HG03354 (cell line): ENCODE measurements at regions not wholly inside any gene's neighbourhood (a gene's known extent, or its start where the extent isn't known, plus 50 kb on each side); places are given as distances from the start of the nearest gene placed in this dataset.

Source experiments
- ATAC-seq: cut with Tn5 transposase; IDR thresholded peaks from one replicate; pipeline ENCODE4 v1.9.1; 2021; ENCODE audit warnings: mild to moderate bottlenecking; ENCODE audit not compliant: unreplicated experiment, poor library complexity, severe bottlenecking

DNA sequence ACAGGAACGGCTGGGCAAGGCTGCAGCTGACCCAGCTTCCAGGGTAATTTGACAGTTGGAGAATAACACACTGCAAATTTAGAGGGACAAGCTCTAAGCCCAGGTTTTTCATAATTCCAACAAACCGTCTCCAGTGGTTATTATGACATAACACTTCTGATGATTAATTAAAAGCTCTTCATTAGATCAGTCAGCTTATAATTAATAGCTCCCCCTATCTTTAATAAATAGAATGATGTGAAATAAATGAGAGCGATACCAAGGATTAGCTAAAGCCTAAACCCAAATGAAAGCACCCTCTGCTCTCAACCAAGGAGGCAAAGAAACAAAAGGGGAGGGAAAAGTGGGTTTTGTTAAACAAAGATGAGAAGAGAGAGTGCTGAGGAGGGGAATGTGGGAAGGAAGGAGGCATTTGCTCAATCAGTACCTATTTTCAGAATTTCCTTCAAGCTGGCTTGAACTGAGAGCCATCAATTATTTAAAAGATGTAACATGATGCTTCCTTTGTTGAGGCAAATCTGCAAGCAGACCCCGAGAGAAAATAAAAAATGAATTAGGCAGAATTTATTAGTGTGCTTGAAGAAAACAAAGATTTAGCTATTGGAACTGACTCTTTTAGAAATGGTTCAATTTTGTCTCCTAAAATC lies 221.8 kb upstream of the ESRRG start:
- ATAC-seq, result no peak

DNA sequence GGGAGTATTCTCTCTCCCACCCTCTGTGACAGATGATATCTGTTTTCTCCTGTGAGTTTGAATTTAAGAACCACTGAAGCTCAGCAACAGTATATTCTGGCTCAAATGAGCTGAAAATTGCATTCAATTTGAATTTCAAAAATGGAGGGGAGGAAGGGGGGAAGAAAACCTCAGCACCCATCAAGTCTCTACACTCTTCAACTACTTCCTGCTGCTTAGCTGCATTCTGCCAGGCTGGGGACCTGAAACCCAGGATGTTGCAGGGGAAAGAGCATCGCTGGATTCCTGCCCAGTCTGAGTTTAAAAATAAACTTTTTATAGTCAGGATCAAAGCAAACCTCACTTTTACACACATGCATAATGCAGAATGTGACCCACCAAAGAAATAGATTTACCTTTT lies 214.3 kb upstream of the ESRRG start:
- no peak for ATAC-seq

DNA sequence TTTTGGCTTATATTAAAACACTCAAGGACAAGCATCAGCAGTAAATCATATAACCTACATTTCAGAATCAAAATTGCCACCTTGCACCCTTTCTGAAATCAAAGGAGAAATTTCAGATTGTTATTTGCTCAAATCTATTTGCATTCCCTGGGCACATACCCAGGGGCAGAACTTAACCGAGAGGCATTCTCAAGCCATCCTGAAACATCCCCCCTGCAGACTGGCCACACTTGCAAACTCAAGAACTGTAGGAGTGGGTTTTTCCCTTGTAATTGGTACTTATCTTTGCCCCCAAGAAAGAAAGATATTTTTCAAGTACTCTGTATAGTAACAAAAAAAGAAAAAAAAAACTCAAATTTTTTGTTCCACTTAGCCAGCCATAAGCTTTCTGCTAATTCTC lies 213.6 kb upstream of the ESRRG start:
- ATAC-seq, result no peak

DNA sequence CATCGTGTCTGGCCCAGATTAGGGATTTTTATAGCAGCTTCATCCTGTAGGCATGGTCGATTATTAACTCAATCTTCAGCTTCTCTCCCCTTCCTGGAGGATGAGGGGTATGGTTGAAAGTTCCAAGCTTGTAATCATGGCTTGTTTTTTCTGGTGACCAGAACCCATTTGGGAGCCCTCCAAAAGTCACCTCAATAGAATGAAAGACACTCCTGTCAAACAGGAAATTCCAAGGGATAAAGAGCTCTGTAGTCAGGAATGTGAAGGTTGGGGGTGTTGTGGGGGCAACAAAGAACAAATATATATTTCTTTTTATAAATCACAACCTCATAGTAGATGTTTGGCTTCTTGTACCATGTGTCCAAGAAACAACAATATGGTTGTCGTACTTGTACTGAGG lies 212.7 kb upstream of the ESRRG start:
- ATAC-seq, result no peak

DNA sequence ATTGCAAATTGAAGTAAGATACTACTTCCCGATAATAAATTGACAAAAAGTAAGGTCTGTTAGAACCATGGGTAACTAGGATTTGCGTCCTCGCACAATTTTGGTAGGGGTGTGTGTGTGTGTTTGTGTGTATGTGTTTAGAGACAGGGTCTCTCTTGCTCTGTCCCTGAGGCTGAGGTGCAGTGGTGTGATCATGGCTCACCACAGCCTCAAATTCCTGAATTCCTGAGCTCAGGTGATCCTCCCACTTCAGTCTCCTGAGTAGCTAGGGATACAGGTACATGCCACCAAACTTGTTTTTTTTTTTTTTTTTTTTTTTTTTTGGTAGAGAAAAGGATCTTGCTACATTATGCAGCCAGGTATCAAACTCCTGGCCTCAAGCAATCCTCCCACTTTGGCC lies 209.2 kb upstream of the ESRRG start:
- ATAC-seq, result no peak

DNA sequence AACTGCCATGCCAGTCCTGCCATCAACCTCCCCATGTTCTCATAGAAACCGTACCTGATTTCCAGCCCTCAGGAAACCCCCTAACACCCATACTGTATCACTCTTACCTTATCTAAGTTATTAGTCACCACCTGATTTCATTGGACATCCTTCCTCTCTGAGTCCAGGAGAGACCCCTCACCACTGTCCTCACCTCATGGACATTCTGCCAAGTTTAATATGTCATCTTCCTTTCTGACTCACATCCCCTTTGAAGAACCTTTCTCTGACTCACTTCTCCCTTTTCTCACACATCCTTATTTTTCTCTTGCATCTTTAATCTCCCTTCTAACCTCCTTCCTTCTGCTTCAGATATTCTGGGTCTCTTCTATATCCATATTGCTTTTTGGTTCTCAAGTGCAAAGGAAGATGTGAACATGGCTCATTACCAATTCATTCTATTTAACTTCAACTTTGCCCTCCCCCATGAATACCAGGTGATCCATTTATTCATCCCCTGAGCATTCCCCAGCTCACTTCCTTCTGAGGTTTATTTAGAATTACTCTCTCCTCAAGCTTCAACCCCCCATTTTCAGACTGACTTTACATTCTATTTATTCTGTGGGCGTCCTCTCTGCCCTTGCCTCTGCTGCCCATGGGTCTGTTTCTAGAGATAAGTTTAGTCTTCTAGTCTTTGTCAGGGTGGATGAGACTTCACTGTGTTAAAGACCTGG lies 206.8 kb upstream of the ESRRG start:
- ATAC-seq, result no peak

DNA sequence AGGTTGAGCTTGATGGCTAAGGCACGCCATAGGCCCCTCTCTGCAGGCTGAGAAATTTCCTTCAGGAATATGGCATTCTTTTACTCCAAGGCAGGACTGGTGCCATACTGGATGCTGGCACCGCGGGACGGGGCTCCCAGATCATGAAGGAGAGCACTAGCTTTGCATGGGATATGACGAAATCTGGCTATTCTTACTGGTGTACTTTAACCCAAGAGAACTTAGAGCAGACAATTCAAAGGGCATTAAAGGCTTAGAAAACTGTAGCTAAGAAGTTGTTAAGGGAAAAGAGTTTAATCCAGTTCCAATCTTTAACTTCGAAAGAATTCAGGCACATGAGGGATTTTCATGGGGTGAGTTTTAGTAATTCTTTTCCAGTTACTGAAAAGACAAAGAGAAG lies 204.4 kb upstream of the ESRRG start:
- no peak for ATAC-seq

DNA sequence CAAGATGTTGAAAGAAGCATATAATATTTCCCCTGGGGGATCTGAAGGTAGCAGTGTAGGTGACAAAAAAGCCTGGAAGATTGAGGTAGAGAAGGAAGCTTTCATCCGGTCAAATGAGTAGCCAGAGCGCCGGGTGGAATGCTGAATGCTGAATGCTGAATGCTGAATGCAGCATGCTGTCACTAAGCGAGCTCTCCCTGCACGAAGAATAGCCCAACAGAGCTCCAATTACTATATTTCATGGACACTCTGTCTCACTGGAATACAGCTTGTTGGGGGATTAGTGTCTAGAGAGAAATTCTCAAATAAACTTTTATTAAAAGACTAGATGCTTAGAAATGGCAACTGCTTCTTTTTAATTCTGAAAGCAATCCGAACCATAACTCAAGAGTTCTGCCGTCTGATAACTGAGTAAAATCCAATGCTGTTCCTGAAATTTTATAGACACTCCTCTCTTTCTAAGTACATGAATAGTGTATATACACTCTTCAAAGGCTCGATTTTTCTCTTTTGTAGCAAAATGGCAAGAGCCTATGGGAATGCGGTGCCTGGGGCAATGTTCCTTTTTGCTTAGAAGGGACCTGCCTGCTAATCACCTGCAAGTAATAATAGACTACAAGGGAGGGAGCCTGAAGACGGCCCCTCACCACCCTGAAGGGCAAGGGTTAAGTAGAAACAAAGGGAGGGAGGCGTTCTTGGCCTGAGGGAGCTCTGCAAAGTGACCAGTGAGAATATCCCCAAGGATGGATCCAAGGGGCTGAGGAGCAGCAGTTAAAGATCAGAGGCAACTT lies 203.7 kb upstream of the ESRRG start:
- no peak for ATAC-seq

DNA sequence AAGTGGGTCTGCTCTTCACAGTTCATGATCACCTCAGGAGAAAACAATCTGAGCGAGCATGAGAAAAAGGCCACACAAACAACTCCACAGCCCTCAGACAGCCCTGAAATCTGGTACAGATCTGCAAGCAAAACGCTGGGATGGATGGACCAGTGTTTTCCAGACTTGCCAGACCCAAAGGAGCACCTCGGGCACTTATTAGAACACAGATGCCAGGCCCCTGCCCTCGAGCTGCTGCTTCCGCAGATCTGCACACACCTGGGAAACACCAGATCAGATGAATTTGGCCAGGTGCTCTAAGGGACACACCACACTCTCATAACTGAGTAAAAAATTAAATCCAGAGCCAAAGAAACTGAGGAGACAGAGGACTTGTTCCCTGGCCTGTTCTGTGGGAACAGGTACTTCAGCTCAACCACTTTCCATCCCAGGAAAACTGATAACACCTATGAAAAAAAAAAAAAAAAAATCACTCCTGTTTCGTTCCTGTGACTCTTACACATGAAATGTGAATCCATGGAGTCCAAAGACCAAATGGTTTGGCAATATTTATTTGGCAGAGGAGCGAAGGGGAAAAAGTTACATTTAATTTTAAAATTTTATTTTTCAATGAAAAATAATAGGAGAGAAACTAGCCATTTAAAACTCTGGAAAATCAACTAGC lies 202.9 kb upstream of the ESRRG start:
- ATAC-seq, result no peak

DNA sequence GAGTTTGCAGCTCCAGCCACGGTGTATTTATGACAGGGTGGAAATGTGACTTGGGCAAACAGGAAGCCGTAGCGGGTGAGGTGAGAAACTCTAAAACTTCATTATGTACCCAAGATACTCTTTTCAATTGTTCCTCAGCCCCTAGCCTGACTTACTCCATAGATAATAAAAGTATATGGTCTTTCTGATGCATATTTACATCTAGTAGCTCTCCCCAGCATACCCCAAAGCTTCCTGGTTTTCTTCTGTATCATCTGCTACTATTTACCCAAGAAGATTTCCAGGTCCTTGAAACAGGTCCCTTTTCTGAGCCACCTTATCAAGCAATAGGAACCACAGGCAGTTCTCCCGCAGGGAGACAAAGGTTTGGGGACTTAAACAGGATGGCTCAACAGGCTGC lies 201.5 kb upstream of the ESRRG start:
- no peak for ATAC-seq

DNA sequence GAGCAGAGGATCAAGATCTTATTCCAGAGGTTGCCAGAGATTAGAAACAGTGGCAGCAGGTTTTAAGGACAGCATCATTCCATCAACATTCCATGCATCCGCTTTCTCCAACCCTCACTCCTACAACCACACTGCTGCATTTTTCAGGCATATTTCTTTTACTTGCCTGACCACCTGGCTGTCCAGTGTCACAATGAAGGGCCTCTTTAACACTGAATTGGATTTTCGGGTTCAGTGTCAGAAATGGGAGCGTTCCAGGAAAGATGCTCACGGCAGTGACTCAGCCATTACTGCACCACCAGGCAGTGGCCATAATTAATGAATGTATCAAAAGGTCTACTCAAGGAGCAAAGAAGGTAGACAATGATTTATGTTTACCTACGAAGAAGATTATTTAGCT lies 200.4 kb upstream of the ESRRG start:
- no peak for ATAC-seq

DNA sequence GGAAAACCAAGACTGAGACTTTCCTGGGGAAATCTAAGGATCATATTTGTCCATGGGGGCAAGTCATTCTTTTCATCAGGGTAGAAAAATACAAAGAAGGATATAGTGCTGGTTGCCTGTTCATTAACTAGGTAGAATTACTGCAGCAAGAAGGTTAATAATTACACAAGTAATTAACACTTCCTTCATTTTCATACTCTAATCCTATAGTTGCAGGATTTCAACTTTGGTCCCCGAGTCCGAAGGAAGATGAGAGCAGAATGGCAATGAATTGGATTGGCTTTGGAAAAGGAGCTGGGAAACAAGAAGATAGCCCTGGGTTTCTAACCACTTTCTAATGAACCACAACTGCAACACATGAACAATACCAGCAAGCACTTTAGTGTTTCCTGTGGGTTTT lies 199.2 kb upstream of the ESRRG start:
- ATAC-seq, result no peak

DNA sequence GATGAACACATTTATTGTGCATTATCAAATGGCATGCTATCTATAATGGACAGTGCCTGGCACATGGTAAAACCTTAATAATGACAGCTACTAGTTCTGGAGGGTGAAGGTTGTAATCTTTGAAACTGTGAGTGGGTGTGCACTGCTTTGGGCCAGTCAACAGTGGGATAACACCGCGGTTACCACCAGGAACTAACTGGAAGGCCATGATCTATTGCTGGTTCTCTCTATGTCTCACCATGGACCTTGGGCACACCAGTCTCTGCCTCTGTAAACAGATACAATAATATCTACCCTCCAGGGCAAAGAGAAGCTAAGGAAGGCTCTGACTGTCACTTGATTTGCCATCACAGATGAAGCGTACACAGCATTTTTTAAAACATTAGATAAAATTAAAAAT lies 198.6 kb upstream of the ESRRG start:
- ATAC-seq, result no peak

DNA sequence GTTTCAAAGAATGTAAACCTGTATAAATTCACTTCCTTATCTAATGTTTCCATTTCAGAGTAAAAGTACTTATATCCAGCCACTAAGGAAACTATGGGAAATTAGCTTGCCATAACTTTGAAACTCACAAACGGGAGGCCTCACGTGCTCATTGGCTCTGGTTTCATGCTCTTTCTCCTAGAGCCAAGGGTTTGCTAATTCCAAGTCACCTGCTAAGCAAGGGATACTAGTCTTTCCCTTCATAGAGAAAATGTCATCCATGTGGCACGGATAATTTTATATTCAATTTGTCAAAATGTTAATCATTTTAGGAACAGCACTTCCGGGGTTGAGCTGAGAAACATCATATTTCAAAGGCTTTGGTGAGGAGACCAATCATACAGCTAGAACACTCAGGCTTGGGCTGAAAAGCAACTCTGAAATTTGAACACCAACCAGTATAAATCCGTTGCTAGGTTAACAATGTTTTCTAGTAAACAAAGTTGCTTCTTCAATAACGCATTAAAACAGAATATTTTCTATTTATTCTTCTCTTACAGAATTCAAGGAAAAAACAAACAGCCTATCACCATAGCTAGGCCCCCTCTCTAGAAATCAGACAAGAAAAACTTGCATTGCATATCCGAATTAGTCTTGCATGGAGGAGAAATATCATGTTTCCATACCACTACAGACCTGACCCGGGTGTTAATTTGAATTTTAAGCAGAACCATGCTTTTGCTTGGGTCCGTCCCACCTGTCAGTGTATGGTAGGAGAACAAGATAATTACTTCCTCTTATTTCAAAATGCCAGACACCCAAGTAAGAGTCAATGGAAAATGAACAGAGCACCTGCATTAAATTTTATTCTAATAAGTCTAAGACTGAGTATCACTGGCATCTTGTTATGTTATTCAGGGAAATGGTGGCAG lies 196.1 kb upstream of the ESRRG start:
- no peak for ATAC-seq

DNA sequence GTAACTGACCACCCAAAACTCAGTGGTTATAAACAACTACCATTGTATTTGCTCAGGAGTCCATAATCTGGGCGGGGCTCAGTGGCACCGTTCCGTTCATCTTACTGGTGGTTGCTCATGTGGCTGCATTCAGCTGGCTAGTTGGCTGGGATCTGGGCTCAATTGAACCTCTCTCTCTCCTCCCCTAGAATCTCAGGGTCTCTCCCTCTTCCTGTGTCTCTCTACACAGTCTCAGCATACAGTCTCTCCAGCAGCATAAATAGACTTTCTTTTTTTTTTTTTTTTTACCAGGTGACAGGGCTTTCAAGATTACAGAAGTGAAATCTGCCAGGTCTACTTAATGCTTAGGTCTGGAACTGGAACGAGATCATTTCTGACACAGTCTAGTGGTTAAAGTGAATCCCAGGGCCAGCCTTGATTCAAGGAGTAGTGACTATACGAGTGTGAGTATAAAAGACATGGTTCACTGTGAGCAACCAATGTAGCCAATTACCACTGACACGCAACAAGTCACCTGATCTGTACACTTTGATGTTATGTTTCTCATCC lies 193.7 kb upstream of the ESRRG start:
- ATAC-seq, result no peak

DNA sequence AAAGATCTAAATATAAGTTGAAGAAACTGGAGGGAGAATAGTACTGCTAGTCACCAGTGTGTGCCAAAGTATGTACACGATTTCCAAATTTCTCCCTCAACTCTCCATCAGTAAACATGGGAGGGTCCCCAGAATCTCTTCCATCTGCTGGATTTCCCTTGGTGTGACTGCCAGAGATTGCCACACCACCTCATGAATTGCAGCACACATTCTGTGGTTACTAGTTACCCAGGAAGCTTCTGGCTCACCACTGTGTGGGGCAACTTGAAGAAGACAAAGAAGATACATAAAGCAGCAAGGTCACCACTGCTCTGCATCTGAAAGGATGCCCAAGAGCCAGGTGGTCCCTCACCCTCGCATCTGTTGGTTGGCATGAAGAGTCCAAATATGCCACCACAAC lies 191.7 kb upstream of the ESRRG start:
- ATAC-seq, result no peak

DNA sequence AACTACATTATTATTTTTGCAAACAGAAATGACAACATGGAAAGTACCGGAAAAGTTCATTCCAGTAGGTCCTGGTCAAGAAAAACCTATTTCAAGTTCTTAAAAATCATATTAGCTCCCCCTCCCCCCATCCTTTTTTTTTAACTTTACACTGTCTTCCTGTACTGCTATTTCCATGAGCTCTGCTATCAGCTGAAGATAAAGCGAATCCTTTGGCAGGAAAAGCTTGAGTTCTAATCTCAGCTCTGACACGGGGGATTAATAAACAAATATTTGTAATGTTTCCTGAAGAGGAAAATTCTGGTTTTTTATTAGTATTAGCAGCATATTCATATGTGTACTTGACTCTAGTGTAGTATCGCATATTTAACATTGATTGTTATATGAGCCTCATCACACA lies 190.7 kb upstream of the ESRRG start:
- ATAC-seq, result no peak

DNA sequence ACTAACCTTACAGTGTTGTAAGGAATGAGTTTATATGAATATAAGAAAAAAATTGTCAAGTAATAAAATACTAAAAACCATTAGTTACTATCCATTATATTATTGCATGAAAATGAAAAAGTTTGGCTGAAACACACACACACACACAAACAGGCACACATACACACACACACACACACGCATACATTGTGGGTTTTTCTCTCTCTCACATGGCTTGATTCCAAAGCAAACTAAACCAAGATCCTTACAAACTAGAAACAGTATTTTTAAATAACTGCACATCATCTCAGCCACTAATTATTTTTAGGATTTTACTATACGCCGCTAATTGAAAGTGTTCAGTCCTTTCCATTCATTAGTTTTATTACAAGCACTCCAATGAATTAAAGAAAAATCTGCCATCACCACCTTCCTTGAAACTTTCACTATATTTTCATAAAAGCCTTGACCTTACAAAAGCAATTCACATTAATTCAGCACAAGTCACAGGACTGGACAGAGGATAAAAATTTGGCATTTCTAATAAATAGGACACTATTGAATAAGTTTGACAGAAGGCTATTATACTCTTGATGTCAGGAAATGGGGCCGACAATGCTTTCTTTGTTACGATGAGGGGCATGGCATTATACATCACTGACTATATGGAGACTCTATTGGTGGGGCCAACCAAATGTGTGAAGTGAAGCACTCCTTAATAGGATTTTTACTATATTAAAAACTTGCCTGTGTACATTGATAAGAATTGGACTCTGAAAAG lies 187.0 kb upstream of the ESRRG start:
- no peak for ATAC-seq

DNA sequence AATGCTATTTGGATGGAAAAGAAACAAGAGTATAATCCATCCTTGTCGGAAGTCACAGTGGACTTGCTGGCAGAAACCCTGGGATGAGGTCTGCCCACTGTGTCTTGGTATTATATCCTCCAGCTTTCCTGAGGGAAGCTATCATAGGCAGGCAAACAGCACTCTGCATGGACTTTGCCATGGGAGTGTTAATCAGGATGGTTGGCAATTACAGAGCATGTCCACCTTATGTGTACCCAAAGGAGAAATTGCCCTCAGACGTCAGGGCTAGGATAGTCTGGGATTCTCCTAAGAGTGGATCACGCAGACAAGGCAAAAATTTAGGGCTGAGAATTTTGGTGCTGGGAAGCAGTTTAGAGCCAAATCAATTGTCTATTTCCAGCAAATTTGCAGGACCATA lies 184.9 kb upstream of the ESRRG start:
- ATAC-seq, result no peak
